ENCODE measurements at regions not wholly inside any gene's neighbourhood (a gene's known extent, or its start where the extent isn't known, plus 50 kb on each side); places are given as distances from the start of the nearest gene placed in this dataset.
"Not testable (repeated sequence)": the region's sequence is repeated elsewhere in the genome, so short reads cannot be mapped to it uniquely, and the experiment has no call there.

DNA sequence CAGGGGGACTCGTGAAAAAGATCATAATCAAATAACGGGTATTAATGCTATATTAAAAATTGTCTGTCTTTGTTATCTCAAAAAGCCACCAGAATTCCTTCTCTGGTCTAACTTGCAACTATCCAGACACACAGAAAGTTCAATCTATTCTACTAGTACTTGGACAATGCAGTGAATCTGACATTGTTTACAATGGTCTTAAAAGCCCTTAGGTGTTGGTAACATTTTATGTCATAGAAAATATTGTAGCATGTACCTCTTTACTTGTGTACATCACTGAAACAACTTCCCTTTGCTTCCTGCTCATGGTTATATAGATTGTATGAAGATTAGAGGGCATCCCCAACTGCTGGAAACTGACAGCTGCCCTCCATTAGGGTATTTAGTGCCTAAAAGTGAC, 71.1 kb upstream of the PPP3CA start:
- DNase-seq (ENCODE audit: low read depth): no peak

DNA sequence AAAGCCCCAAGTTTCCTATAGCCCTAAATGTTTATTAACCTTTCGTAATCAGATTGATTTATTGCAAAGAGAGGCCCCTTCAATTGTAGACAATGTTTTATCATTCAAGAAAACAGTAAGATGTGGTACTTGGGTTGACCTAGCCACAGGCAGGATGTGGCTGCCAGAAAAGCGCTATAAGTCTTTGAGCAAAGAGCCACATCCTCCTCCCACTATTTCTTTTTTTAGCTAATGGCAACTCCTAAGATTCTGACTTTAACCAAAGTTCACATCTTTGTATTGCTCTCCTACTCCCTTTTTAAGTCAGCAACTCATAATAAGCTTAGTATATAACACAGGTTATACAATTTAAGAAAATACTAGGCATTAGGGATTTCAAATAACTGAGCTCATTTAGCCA, 70.7 kb upstream of the PPP3CA start:
- DNase-seq (ENCODE audit: low read depth): no peak

DNA sequence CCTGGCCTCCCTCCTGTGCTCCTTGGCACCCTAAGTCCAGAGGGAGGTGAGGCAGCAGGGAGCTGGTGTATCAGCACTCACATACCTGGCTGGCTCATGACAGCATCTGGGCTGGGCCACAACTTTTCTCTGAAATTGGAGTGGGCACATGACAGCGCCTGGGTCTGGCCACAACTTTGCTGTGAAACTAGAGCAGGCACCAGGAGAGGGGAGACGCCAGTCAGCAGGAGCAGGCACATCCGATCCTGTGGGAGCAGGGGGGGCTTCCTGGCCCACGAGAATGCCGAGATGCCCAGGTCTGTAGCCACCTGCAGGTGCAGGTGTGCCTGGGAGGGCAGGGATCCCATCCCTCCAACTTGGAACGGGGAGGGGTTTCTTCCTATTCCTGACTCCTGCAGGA, 69.7 kb upstream of the PPP3CA start:
- DNase-seq (ENCODE audit: low read depth): no peak

DNA sequence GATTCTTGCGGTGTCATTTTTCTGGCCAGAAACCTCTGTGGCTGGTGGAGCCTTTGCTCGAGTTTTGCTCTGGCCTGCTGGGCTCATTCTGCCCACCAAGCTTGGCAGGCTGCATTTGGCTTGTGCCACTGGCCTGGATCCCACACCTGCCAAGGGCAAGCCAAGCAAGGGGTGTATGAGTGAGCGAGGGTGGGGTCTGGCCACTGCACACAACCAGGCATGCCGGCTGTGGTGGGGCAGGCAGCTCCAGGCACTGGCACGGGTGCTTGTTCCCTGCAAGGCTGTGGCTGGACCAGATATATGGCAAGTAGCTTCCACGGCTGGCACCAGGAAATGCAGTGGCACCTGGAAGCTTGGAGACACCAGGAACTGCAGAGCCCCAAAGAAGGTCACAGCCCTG, 68.6 kb upstream of the PPP3CA start:
- no peak for DNase-seq (ENCODE audit: low read depth)

DNA sequence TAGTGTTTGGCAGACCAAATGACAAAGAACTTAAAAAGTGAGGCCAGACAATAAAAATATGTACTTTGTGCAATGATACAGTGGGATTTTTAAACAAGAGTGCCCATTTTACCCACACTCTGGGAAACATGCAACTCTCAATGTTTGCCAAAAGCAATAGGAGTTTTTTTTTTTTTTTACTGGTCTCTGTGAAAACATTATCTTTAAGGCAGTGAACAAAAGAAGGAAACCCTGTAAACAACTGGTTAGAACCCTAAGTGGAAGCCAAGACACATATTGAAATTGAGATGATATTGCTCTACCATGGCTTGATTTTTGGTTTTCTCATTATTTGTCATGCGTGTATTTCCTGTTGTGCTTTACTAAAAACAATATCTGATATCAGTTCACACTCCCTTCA, 67.2 kb upstream of the PPP3CA start:
- DNase-seq (ENCODE audit: low read depth): no peak

DNA sequence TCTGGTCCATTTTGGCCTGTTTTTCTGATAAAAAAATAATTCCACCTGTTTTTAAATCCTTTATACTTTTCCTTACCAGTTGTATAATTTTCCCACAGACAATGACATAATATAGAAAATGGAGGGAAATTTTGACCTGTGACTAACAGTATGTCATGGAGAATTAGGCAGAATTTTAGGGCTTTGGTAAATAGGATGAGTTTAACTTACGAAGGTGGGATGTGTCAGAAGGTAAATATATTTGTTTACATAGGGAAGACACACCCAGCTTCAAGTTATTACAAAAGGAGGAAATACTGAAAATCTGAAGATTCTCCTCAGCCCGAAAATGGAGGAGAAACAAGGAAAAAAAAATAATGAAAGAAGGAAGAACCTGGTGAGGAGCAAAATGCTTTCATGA, 64.6 kb upstream of the PPP3CA start:
- no peak for DNase-seq (ENCODE audit: low read depth)

DNA sequence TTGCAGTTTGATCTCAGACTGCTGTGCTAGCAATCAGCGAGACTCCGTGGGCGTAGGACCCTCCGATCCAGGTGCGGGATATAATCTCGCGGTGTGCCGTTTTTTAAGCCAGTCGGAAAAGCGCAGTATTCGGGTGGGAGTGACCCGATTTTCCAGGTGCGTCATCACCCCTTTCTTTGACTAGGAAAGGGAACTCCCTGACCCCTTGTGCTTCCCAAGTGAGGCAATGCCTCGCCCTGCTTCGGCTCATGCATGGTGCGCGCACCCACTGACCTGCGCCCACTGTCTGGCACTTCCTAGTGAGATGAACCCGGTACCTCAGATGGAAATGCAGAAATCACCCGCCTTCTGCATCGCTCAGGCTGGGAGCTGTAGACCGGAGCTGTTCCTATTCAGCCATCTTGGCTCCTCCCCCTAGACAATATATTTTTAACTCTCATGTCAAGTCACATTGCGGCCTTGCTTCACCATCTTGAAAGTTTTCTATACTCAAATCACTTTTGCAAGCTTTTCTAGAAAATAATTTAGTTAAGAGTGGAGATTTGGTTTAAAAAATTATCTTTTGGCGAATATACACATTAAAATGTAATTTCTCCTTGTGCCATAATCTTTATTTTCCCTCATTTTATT, 64.1 kb upstream of the PPP3CA start:
- DNase-seq (ENCODE audit: low read depth): not testable (repeated sequence)

DNA sequence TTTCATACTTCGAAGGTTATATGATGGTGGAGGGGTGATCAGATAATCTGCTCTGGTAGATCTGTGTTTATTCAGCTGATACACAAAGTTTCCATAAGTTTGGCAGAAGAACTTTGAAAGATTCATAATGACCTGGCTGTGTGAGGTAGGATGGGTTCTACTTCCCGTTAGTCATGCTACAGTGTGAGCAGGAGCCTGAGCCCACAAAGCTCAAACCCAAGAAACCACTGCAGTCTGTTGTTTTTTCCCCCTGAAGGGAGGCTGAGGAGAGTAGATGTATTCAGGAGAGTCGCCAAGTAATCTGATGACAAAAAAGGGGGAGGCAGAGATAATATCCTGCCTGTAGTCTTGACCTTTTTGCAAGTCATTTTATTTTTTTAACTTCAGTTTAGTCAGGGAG, 52.8 kb upstream of the PPP3CA start:
- DNase-seq (ENCODE audit: low read depth): peak; percentile 44

DNA sequence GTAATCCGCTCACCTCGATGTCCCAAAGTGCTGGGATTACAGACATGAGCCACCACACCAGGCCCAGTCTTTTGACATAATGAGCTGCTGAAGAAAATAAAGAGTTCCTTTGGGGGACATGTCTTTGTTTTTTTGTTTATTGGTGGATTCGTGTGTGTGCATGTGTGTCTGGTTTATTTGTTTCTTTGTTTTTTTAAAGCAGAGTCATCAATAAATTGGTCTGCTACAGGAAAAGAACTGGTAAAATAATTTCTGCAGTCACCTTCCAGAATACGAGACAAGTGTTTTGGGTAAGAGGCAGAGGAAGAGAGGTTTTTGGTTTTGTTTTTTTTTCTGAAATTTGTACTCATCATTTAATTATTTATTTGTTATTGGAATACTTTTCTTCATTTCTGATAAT, 51.5 kb upstream of the PPP3CA start:
- DNase-seq (ENCODE audit: low read depth): no peak

Data from EH (cell line).